ENCODE measurements at regions not wholly inside any gene's neighbourhood (a gene's known extent, or its start where the extent isn't known, plus 50 kb on each side); places are given as distances from the start of the nearest gene placed in this dataset.

DNA sequence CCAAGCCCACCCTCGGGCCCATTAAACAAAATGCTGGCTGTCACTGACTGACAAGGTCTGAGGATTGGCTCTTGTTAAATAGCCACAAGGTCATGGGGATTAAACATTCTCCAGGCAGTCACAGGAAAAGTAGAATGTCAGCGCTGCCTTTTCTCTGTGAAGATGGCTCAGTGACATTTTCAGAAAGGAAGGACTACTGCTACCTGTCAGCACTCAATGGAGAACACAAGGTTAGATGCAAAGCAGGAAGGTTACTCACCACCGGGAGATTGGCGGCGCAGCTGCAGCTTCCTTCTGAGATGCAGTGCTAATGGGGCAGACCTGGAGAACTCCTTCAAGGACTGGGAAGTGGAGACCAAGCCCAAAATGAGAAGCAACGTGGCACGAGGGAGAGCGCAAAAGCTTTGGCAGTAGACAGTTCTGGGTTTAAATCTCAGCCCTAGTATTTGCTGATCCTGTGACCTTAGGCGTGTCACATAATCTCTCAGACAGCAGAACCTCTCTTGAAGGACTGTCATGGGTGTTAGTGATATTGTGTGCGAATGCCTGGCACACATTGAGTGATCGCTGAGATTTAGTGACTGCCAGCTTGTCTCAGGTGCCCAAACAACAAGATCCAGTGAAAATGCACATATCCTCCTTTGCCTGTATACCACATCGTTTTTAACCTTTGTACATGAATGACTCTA, 213.1 kb upstream of the BOD1L1 start:
- TF ChIP-seq, protein P1, sequence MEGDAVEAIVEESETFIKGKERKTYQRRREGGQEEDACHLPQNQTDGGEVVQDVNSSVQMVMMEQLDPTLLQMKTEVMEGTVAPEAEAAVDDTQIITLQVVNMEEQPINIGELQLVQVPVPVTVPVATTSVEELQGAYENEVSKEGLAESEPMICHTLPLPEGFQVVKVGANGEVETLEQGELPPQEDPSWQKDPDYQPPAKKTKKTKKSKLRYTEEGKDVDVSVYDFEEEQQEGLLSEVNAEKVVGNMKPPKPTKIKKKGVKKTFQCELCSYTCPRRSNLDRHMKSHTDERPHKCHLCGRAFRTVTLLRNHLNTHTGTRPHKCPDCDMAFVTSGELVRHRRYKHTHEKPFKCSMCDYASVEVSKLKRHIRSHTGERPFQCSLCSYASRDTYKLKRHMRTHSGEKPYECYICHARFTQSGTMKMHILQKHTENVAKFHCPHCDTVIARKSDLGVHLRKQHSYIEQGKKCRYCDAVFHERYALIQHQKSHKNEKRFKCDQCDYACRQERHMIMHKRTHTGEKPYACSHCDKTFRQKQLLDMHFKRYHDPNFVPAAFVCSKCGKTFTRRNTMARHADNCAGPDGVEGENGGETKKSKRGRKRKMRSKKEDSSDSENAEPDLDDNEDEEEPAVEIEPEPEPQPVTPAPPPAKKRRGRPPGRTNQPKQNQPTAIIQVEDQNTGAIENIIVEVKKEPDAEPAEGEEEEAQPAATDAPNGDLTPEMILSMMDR (IDR thresholded peaks at IDR 0.05; ENCODE audit: low read length), result no peak
- no peak for TF ChIP-seq EZH2 (optimal IDR thresholded peaks at IDR 0.05; ENCODE audit: low read depth, low read length)

Data from MM.1S (cell line).